ENCODE measurements at regions not wholly inside any gene's neighbourhood (a gene's known extent, or its start where the extent isn't known, plus 50 kb on each side); places are given as distances from the start of the nearest gene placed in this dataset.
"Not testable (repeated sequence)": the region's sequence is repeated elsewhere in the genome, so short reads cannot be mapped to it uniquely, and the experiment has no call there.

- no peak for DNase-seq
- H3K4me3 Mint-ChIP-seq = no peak overlapping the region
- peak; percentile 20 for ATAC-seq
- H3K27ac Mint-ChIP-seq = no peak overlapping the region
- H3K9me3 Mint-ChIP-seq = peaks cover 3% of the 10 kb centered on the region
- no peaks in the 10 kb centered on the region for H3K4me1 Mint-ChIP-seq
- H3K36me3 Mint-ChIP-seq (ENCODE audit: low read depth) = no peaks in the 10 kb centered on the region
- peaks cover 9% of the 10 kb centered on the region for H3K27me3 Mint-ChIP-seq
These were observed 247.8 kb upstream of the HDAC4 start for GRCh38 chr2:239648607-239649006.

GRCh38 chr2:239647052-239647819 is 246.4 kb upstream of the HDAC4 start:
- ATAC-seq (no peak), DNase-seq (no peak)
- H3K27ac Mint-ChIP-seq = no peak overlapping the region
- no peaks in the 10 kb centered on the region for H3K4me1 Mint-ChIP-seq
- H3K4me3 Mint-ChIP-seq = no peak overlapping the region
- peaks cover 3% of the 10 kb centered on the region for H3K9me3 Mint-ChIP-seq
- H3K27me3 Mint-ChIP-seq = peaks cover 9% of the 10 kb centered on the region
- H3K36me3 Mint-ChIP-seq (ENCODE audit: low read depth) = no peaks in the 10 kb centered on the region

- Mint-ChIP-seq H3K36me3 (ENCODE audit: low read depth) (no peaks in the 10 kb centered on the region), H3K27me3 (peaks cover 9% of the 10 kb centered on the region), H3K27ac (no peak overlapping the region), H3K9me3 (peaks cover 3% of the 10 kb centered on the region), H3K4me1 (no peaks in the 10 kb centered on the region), H3K4me3 (no peak overlapping the region)
- ATAC-seq (no peak), DNase-seq (no peak)
These were observed 245.4 kb upstream of the HDAC4 start for GRCh38 chr2:239646184-239646583.

GRCh38 chr2:239644594-239644993 is 243.8 kb upstream of the HDAC4 start:
- not testable (repeated sequence) for H3K4me1 Mint-ChIP-seq

GRCh38 chr2:239644011-239644410 is 243.2 kb upstream of the HDAC4 start:
- no peak for DNase-seq

More at GRCh38 chr2:239644594-239644993, 243.8 kb upstream of the HDAC4 start:
- not testable (repeated sequence) for H3K27me3 Mint-ChIP-seq; DNase-seq; H3K27ac Mint-ChIP-seq; H3K36me3 Mint-ChIP-seq (ENCODE audit: low read depth); H3K9me3 Mint-ChIP-seq; ATAC-seq; H3K4me3 Mint-ChIP-seq

GRCh38 chr2:239642406-239643004 is 241.7 kb upstream of the HDAC4 start:
- Mint-ChIP-seq H3K9me3 (no peaks in the 10 kb centered on the region), H3K36me3 (ENCODE audit: low read depth) (no peaks in the 10 kb centered on the region), H3K4me1 (no peaks in the 10 kb centered on the region), H3K4me3 (no peak overlapping the region), H3K27ac (no peak overlapping the region), H3K27me3 (peaks cover 2% of the 10 kb centered on the region)
- ATAC-seq (no peak), DNase-seq (no peak)

More at GRCh38 chr2:239644011-239644410, 243.2 kb upstream of the HDAC4 start:
- Mint-ChIP-seq H3K9me3 (no peaks in the 10 kb centered on the region), H3K27me3 (peaks cover 6% of the 10 kb centered on the region), H3K4me1 (no peaks in the 10 kb centered on the region), H3K27ac (no peak overlapping the region), H3K36me3 (ENCODE audit: low read depth) (no peaks in the 10 kb centered on the region), H3K4me3 (no peak overlapping the region)
- no peak for ATAC-seq

GRCh38 chr2:239641904-239642303 is 241.1 kb upstream of the HDAC4 start:
- not testable (repeated sequence) for ATAC-seq; H3K27me3 Mint-ChIP-seq; H3K4me1 Mint-ChIP-seq; DNase-seq; H3K4me3 Mint-ChIP-seq; H3K9me3 Mint-ChIP-seq; H3K27ac Mint-ChIP-seq; H3K36me3 Mint-ChIP-seq (ENCODE audit: low read depth)

GRCh38 chr2:239640676-239641578 is 240.1 kb upstream of the HDAC4 start:
- Mint-ChIP-seq H3K9me3 (peaks cover 7% of the 10 kb centered on the region), H3K4me3 (no peak overlapping the region), H3K36me3 (ENCODE audit: low read depth) (no peaks in the 10 kb centered on the region), H3K4me1 (no peaks in the 10 kb centered on the region), H3K27me3 (peaks cover 2% of the 10 kb centered on the region), H3K27ac (no peak overlapping the region)
- DNase-seq (no peak), ATAC-seq (no peak)

GRCh38 chr2:239640210-239640609 is 239.4 kb upstream of the HDAC4 start:
- no peaks in the 10 kb centered on the region for H3K36me3 Mint-ChIP-seq (ENCODE audit: low read depth)
- no peak for DNase-seq
- ATAC-seq = no peak
- H3K27me3 Mint-ChIP-seq = peaks cover 2% of the 10 kb centered on the region
- no peak overlapping the region for H3K27ac Mint-ChIP-seq
- no peaks in the 10 kb centered on the region for H3K4me1 Mint-ChIP-seq
- H3K9me3 Mint-ChIP-seq = peaks cover 7% of the 10 kb centered on the region
- no peak overlapping the region for H3K4me3 Mint-ChIP-seq

- H3K27ac Mint-ChIP-seq = no peak overlapping the region
- H3K9me3 Mint-ChIP-seq = peaks cover 7% of the 10 kb centered on the region
- no peaks in the 10 kb centered on the region for H3K27me3 Mint-ChIP-seq
- DNase-seq (no peak), ATAC-seq (no peak)
- H3K4me1 Mint-ChIP-seq = no peaks in the 10 kb centered on the region
- no peak overlapping the region for H3K4me3 Mint-ChIP-seq
- no peaks in the 10 kb centered on the region for H3K36me3 Mint-ChIP-seq (ENCODE audit: low read depth)
These were observed 238.8 kb upstream of the HDAC4 start for GRCh38 chr2:239639421-239640185.

- H3K4me1 Mint-ChIP-seq = no peaks in the 10 kb centered on the region
- DNase-seq (no peak), ATAC-seq (no peak)
- no peaks in the 10 kb centered on the region for H3K27me3 Mint-ChIP-seq
- peaks cover 7% of the 10 kb centered on the region for H3K9me3 Mint-ChIP-seq
- H3K4me3 Mint-ChIP-seq = no peak overlapping the region
- H3K27ac Mint-ChIP-seq = no peak overlapping the region
- no peaks in the 10 kb centered on the region for H3K36me3 Mint-ChIP-seq (ENCODE audit: low read depth)
These were observed 237.6 kb upstream of the HDAC4 start for GRCh38 chr2:239638376-239638775.

GRCh38 chr2:239636808-239637207 is 236.0 kb upstream of the HDAC4 start:
- no peaks in the 10 kb centered on the region for H3K27me3 Mint-ChIP-seq
- no peak overlapping the region for H3K4me3 Mint-ChIP-seq
- no peaks in the 10 kb centered on the region for H3K4me1 Mint-ChIP-seq
- DNase-seq (no peak), ATAC-seq (no peak)
- peaks cover 7% of the 10 kb centered on the region for H3K9me3 Mint-ChIP-seq
- H3K27ac Mint-ChIP-seq = no peak overlapping the region
- H3K36me3 Mint-ChIP-seq (ENCODE audit: low read depth) = no peaks in the 10 kb centered on the region

- ATAC-seq (no peak), DNase-seq (no peak)
- H3K4me3 Mint-ChIP-seq = no peak overlapping the region
- no peaks in the 10 kb centered on the region for H3K36me3 Mint-ChIP-seq (ENCODE audit: low read depth)
- no peak overlapping the region for H3K27ac Mint-ChIP-seq
- H3K4me1 Mint-ChIP-seq = peaks cover 13% of the 10 kb centered on the region
- peaks cover 1% of the 10 kb centered on the region for H3K27me3 Mint-ChIP-seq
- peaks cover 7% of the 10 kb centered on the region for H3K9me3 Mint-ChIP-seq
These were observed 233.9 kb upstream of the HDAC4 start for GRCh38 chr2:239634769-239635168.

GRCh38 chr2:239630618-239631286 is 229.9 kb upstream of the HDAC4 start:
- DNase-seq = no peak
- no peaks in the 10 kb centered on the region for H3K36me3 Mint-ChIP-seq (ENCODE audit: low read depth)
- no peak for ATAC-seq
- no peaks in the 10 kb centered on the region for H3K9me3 Mint-ChIP-seq
- no peak overlapping the region for H3K27ac Mint-ChIP-seq
- H3K27me3 Mint-ChIP-seq = peaks cover 3% of the 10 kb centered on the region
- no peak overlapping the region for H3K4me3 Mint-ChIP-seq
- H3K4me1 Mint-ChIP-seq = peaks cover 21% of the 10 kb centered on the region

Data from activated naive CD8-positive, alpha-beta T cell treated with anti-CD3 and anti-CD28 coated beads, Interleukin-2, amount 50 U/mL, for 24 hours (primary cell).